H1 (cell line): ENCODE measurements at regions not wholly inside any gene's neighbourhood (a gene's known extent, or its start where the extent isn't known, plus 50 kb on each side); places are given as distances from the start of the nearest gene placed in this dataset.

Experiments used
- CTCF ChIA-PET: fragments of 300-600 bp; sonication (Branson Sonifier 250); formaldehyde crosslinking; loops from one replicate; lab custom pipeline; 2021; ENCODE audit not compliant: partially characterized antibody; lab: Charles Lee
- POLR2A ChIA-PET: fragments of 300-600 bp; sonication (Branson Sonifier 250); formaldehyde crosslinking; loops from one replicate; lab custom pipeline; 2021; ENCODE audit warnings: inconsistent platforms; ENCODE audit not compliant: partially characterized antibody; lab: Charles Lee
- DNase-seq, 2 experiments: peaks; one replicate each; pipeline versions ENCODE4 v3.0.0 to v3.0.0-alpha.2; 2010 to 2022; ENCODE audit warnings: low spot score in 2 of 2, low read depth in 1 of 2, mixed read lengths in 1 of 2
- FAIRE-seq: peaks from 2 replicates; lab custom pipeline; 2011; peaks lifted over from hg19 to GRCh38; lab: Jason Lieb, UNC
- H2AFZ ChIP-seq: 2 replicates; pipeline ENCODE4 v1.8.1; 2012; ENCODE audit warnings: low read length, inconsistent platforms
- H2AK5ac ChIP-seq: 2 replicates; pipeline ENCODE4 v1.6.1; 2013; ENCODE audit warnings: low read depth, low read length
- H2BK120ac ChIP-seq: replicated peaks from 2 replicates; pipeline ENCODE3; 2013; ENCODE audit warnings: low read depth, low read length, inconsistent platforms
- H2BK12ac ChIP-seq: 2 replicates; pipeline ENCODE4 v1.6.1; 2013; ENCODE audit warnings: low read depth, low read length
- H2BK15ac ChIP-seq: 2 replicates; pipeline ENCODE4 v1.6.1; 2013; ENCODE audit warnings: low read length
- H2BK20ac ChIP-seq: 2 replicates; pipeline ENCODE4 v1.6.1; 2013; ENCODE audit warnings: low read length
- H2BK5ac ChIP-seq: 2 replicates; pipeline ENCODE4 v1.6.1; 2013; ENCODE audit warnings: low read depth, low read length
- H3K14ac ChIP-seq: 2 replicates; pipeline ENCODE4 v1.6.1; 2013; ENCODE audit warnings: inconsistent platforms; ENCODE audit not compliant: insufficient read length
- H3K18ac ChIP-seq: 2 replicates; pipeline ENCODE4 v1.6.1; 2013; ENCODE audit warnings: low read length; ENCODE audit errors: extremely low read depth
- H3K23ac ChIP-seq: 2 replicates; pipeline ENCODE4 v1.6.1; 2013; ENCODE audit warnings: inconsistent platforms; ENCODE audit not compliant: insufficient read length
- H3K23me2 ChIP-seq: 2 replicates; pipeline ENCODE4 v1.6.1; 2013; ENCODE audit warnings: low read depth, low read length
- H3K27ac ChIP-seq: 2 replicates; pipeline ENCODE4 v1.6.1; 2011; ENCODE audit warnings: low read depth, low read length, inconsistent platforms
- H3K27me3 ChIP-seq, 4 experiments: replicated peaks in 1 of 4; 1 replicate in 1 of 4; 2 replicates in 3 of 4; pipeline versions ENCODE4 v1.6.1 to v1.8.1; 2011 to 2013; ENCODE audit warnings: low read length in 3 of 4, mild to moderate bottlenecking in 3 of 4, inconsistent platforms in 2 of 4, mixed read lengths in 2 of 4, moderate library complexity in 1 of 4; ENCODE audit not compliant: control insufficient read depth in 3 of 4, insufficient read depth in 3 of 4; ENCODE audit errors: extremely low read depth in 1 of 4
- H3K36me3 ChIP-seq, 4 experiments: 2 replicates each; pipeline versions ENCODE4 v1.6.1 to v1.8.1; 2011 to 2013; ENCODE audit warnings: mild to moderate bottlenecking in 4 of 4, low read length in 3 of 4, moderate library complexity in 2 of 4, control low read depth in 1 of 4, inconsistent platforms in 1 of 4; ENCODE audit not compliant: insufficient read depth in 4 of 4, control insufficient read depth in 2 of 4
- H3K4ac ChIP-seq: replicated peaks from 2 replicates; pipeline ENCODE3; 2013; ENCODE audit warnings: low read length, low read depth, mixed read lengths, inconsistent platforms; ENCODE audit not compliant: insufficient read length
- H3K4me1 ChIP-seq, 4 experiments: replicated peaks in 1 of 4; 1 replicate in 1 of 4; 2 replicates in 3 of 4; pipeline versions ENCODE4 v1.6.1 to v1.8.1; 2011 to 2013; ENCODE audit warnings: low read length in 3 of 4, inconsistent platforms in 2 of 4, mixed read lengths in 1 of 4; ENCODE audit not compliant: insufficient read depth in 4 of 4, control insufficient read depth in 3 of 4
- H3K4me2 ChIP-seq, 2 experiments: 2 replicates each; pipeline versions ENCODE4 v1.6.1 to v1.8.1; 2011 to 2013; ENCODE audit warnings: low read depth in 2 of 2, low read length in 2 of 2, control low read depth in 1 of 2, inconsistent platforms in 1 of 2, mild to moderate bottlenecking in 1 of 2; ENCODE audit not compliant: insufficient read depth in 1 of 2
- H3K4me3 ChIP-seq, 4 experiments: fragments of 200-600, 300-600 bp in 1 of 4; sonication (generic), shearing (Covaris generic), sonication (Bioruptor Twin) in 1 of 4; 2 replicates each; pipeline versions ENCODE4 v1.5.1 to v1.8.1; 2011 to 2016; ENCODE audit warnings: low read length in 4 of 4, low read depth in 3 of 4, control low read depth in 2 of 4, inconsistent platforms in 2 of 4, mild to moderate bottlenecking in 2 of 4, mixed read lengths in 1 of 4, moderate library complexity in 1 of 4; ENCODE audit not compliant: insufficient read depth in 2 of 4; ENCODE audit errors: extremely low read depth in 1 of 4
- H3K56ac ChIP-seq: replicated peaks from 2 replicates; pipeline ENCODE3; 2013; ENCODE audit warnings: low read depth, mild to moderate bottlenecking, mixed read lengths, low read length, inconsistent platforms; ENCODE audit not compliant: insufficient read length
- H3K79me1 ChIP-seq: 2 replicates; pipeline ENCODE4 v1.6.1; 2013; ENCODE audit warnings: low read depth, low read length, control low read depth
- H3K79me2 ChIP-seq, 2 experiments: 2 replicates each; pipeline versions ENCODE4 v1.6.1 to v1.8.1; 2012 to 2013; ENCODE audit warnings: low read length in 2 of 2, mild to moderate bottlenecking in 2 of 2, inconsistent platforms in 1 of 2; ENCODE audit not compliant: insufficient read depth in 2 of 2, control insufficient read depth in 1 of 2
- H3K9ac ChIP-seq, 4 experiments: replicated peaks in 1 of 4; 1 replicate in 1 of 4; 2 replicates in 3 of 4; pipeline versions ENCODE4 v1.6.1 to v1.8.1; 2011 to 2013; ENCODE audit warnings: low read depth in 3 of 4, low read length in 3 of 4, control low read depth in 2 of 4, mild to moderate bottlenecking in 2 of 4, moderate library complexity in 2 of 4, inconsistent platforms in 1 of 4; ENCODE audit errors: extremely low read depth in 1 of 4
- H3K9me3 ChIP-seq, 2 experiments: 2 replicates each; pipeline versions ENCODE4 v1.6.1 to v1.8.1; 2012 to 2013; ENCODE audit warnings: mild to moderate bottlenecking in 2 of 2, moderate library complexity in 2 of 2, control low read depth in 1 of 2, inconsistent platforms in 1 of 2, low read depth in 1 of 2, low read length in 1 of 2, mixed read lengths in 1 of 2; ENCODE audit not compliant: insufficient read depth in 2 of 2
- H4K20me1 ChIP-seq, 2 experiments: replicated peaks in 1 of 2; 2 replicates each; pipeline versions ENCODE3 to v1.8.1; 2011 to 2013; ENCODE audit warnings: inconsistent platforms in 2 of 2, low read length in 2 of 2, mild to moderate bottlenecking in 1 of 2; ENCODE audit not compliant: insufficient read depth in 2 of 2, control insufficient read depth in 1 of 2
- H4K5ac ChIP-seq: 2 replicates; pipeline ENCODE4 v1.6.1; 2013; ENCODE audit warnings: low read length, low read depth, mixed read lengths, inconsistent platforms; ENCODE audit not compliant: insufficient read length
- H4K8ac ChIP-seq: 2 replicates; pipeline ENCODE4 v1.8.0; 2013; ENCODE audit warnings: mild to moderate bottlenecking, moderate library complexity, low read length, inconsistent platforms; ENCODE audit not compliant: insufficient read depth; ENCODE audit errors: extremely low read depth
- H4K91ac ChIP-seq: replicated peaks from 2 replicates; pipeline ENCODE3; 2013; ENCODE audit warnings: low read length, mixed read lengths, inconsistent platforms; ENCODE audit not compliant: insufficient read length
- CTBP2 ChIP-seq: IDR thresholded peaks from 2 replicates; pipeline ENCODE4 v1.7.0; 2011; ENCODE audit warnings: borderline replicate concordance, mild to moderate bottlenecking, moderate library complexity, mixed read lengths, low read length; ENCODE audit not compliant: insufficient read depth, insufficient read length
- KDM1A ChIP-seq: fragments of 200-600, 300-600 bp; sonication (generic); IDR thresholded peaks from 2 replicates; pipeline ENCODE4 v1.7.1; 2016; ENCODE audit warnings: mild to moderate bottlenecking, low read length, borderline replicate concordance
- SUZ12 ChIP-seq: fragments of 200-600 bp; sonication (generic); IDR thresholded peaks from 2 replicates; pipeline ENCODE4 v1.6.1; 2012; ENCODE audit warnings: mild to moderate bottlenecking, inconsistent platforms, low read length, moderate library complexity, mixed read lengths
- WGBS, 2 experiments: shearing (Covaris generic) in 1 of 2; methylation state at CpG; one replicate each; pipeline versions ENCODE4 v1.1.6 to v1.1.7; 2013 to 2015; ENCODE audit warnings: low lambda C conversion rate in 2 of 2, mixed read lengths in 2 of 2, inconsistent platforms in 1 of 2, low coverage in 1 of 2, missing lambda C conversion rate in 1 of 2; ENCODE audit not compliant: insufficient replicate concordance in 2 of 2, insufficient coverage in 1 of 2, insufficient read length in 1 of 2; ENCODE audit errors: extremely low coverage in 1 of 2, missing lambda C conversion rate in 1 of 2; 5-methylcytosine and 5-hydroxymethylcytosine counted together

- no peaks in the 10 kb centered on the region for H3K4me1 ChIP-seq
- no peak overlapping the region for H3K56ac ChIP-seq
- no peaks in the 10 kb centered on the region for H3K36me3 ChIP-seq
- no peak overlapping the region for H3K4me3 ChIP-seq
- no peaks in the 10 kb centered on the region; a peak in 1 of 4 replicates for H3K9me3 ChIP-seq
- 89% methylated on average over 3 of the region's 3 CpGs; no CpG with 5 or more reads in 1 of the 2 experiments for WGBS, 2 experiments
- H2BK20ac ChIP-seq, result no peak overlapping the region
- TF ChIP-seq CTBP2 (no peak), KDM1A (no peak), SUZ12 (no peak)
- H3K9ac ChIP-seq, result no peak overlapping the region
- no peak overlapping the region for H4K91ac ChIP-seq
- H4K5ac ChIP-seq, result no peak overlapping the region
- ChIA-PET CTCF (interaction anchor here (0.6 kb wide), 1 partner anchor 76 kb away, joined by 4 read pairs; no protein-coding TSS in a partner anchor), POLR2A (no interaction called here)
- H4K20me1 ChIP-seq, result no peaks in the 10 kb centered on the region
- peaks cover 0 to 2% (median 0%) of the 10 kb centered on the region in 4 experiments; a peak in 1 of 7 replicates for H3K27me3 ChIP-seq
- H3K27ac ChIP-seq, result no peak overlapping the region
- no peak overlapping the region for H2BK120ac ChIP-seq
- no peak for DNase-seq
- H3K79me1 ChIP-seq, result no peaks in the 10 kb centered on the region
- H3K23me2 ChIP-seq, result no peaks in the 10 kb centered on the region
- no peak overlapping the region for H3K18ac ChIP-seq
- no peak overlapping the region for H3K4ac ChIP-seq
- H2AFZ ChIP-seq, result no peak overlapping the region
- H4K8ac ChIP-seq, result no peak overlapping the region
- H2BK5ac ChIP-seq, result no peak overlapping the region
- H3K79me2 ChIP-seq, result no peaks in the 10 kb centered on the region
- no peak overlapping the region for H2AK5ac ChIP-seq
- H3K4me2 ChIP-seq, result no peak overlapping the region
- no peak overlapping the region for H2BK12ac ChIP-seq
- H2BK15ac ChIP-seq, result no peak overlapping the region
- FAIRE-seq, result no peak
- H3K23ac ChIP-seq, result no peak overlapping the region
- H3K14ac ChIP-seq, result no peak overlapping the region
Observed at GRCh38 chr10:90447831-90448230, 410.0 kb downstream of the HTR7 start.
